MM.1S (cell line): ENCODE measurements at regions not wholly inside any gene's neighbourhood (a gene's known extent, or its start where the extent isn't known, plus 50 kb on each side); places are given as distances from the start of the nearest gene placed in this dataset.

Source experiments
- CTCF ChIP-seq: fragments of 300-600 bp; sonication (generic); IDR thresholded peaks from 2 replicates; pipeline ENCODE4 v1.5.1; 2016; ENCODE audit warnings: antibody characterized with exemption, low read length, mixed read lengths
- EZH2 ChIP-seq: fragments of 300-600 bp; sonication (generic); optimal IDR thresholded peaks from 2 replicates; pipeline ENCODE3; 2017; ENCODE audit warnings: low read depth, mild to moderate bottlenecking, antibody characterized with exemption, low read length, mixed read lengths
- EZH2phosphoT487 ChIP-seq: fragments of 300-600 bp; sonication (generic); IDR thresholded peaks from 2 replicates; pipeline ENCODE4 v1.6.1; 2018; ENCODE audit warnings: antibody characterized with exemption, low read length

- TF ChIP-seq EZH2phosphoT487 (no peak), CTCF (no peak), EZH2 (no peak)
These were observed 108.3 kb upstream of the ANO5 start for GRCh38 chr11:22084564-22084963.
